Cardiac fibroblast (primary cell): ENCODE measurements at regions not wholly inside any gene's neighbourhood (a gene's known extent, or its start where the extent isn't known, plus 50 kb on each side); places are given as distances from the start of the nearest gene placed in this dataset.

ENCODE experiments used
- DNase-seq, 2 donors: peaks; one replicate each; pipeline versions ENCODE4 v3.0.0 to v3.0.0-alpha.2; 2010; ENCODE audit warnings: low read depth in 2 of 2
- H3K4me3 ChIP-seq, 2 donors: replicated peaks in 1 of 2; 1 replicate in 1 of 2; 2 replicates in 1 of 2; pipeline ENCODE4 v1.5.1; 2011; ENCODE audit warnings: low read depth in 2 of 2, low read length in 2 of 2, mild to moderate bottlenecking in 2 of 2, moderate library complexity in 1 of 2
- CTCF ChIP-seq: IDR thresholded peaks from one replicate; pipeline ENCODE4 v1.5.1; 2011; ENCODE audit warnings: low read depth, mild to moderate bottlenecking, low read length, inconsistent platforms

GRCh38 chr5:148909040-148909439, 82.6 kb downstream of the ADRB2 start:
- H3K4me3 ChIP-seq, result no peak overlapping the region
- DNase-seq, result peak; percentile 54 to 60
- TF ChIP-seq CTCF, result no peak

GRCh38 chr5:148909766-148910165, 83.4 kb downstream of the ADRB2 start:
- TF ChIP-seq CTCF, result no peak
- no peak overlapping the region for H3K4me3 ChIP-seq
- no peak for DNase-seq

GRCh38 chr5:148910216-148910615, 83.8 kb downstream of the ADRB2 start:
- H3K4me3 ChIP-seq, result no peak overlapping the region
- no peak for TF ChIP-seq CTCF
- DNase-seq, result no peak

GRCh38 chr5:148910686-148911361, 84.4 kb downstream of the ADRB2 start:
- peak; percentile 66 to 68 for DNase-seq
- no peak for TF ChIP-seq CTCF
- H3K4me3 ChIP-seq, result no peak overlapping the region

- no peak for DNase-seq
- no peak for TF ChIP-seq CTCF
- no peak overlapping the region for H3K4me3 ChIP-seq
Observed at GRCh38 chr5:148911386-148911785, 85.0 kb downstream of the ADRB2 start.

GRCh38 chr5:148912146-148912545, 85.7 kb downstream of the ADRB2 start:
- no peak overlapping the region for H3K4me3 ChIP-seq
- TF ChIP-seq CTCF, result no peak

GRCh38 chr5:148912714-148913398, 86.4 kb downstream of the ADRB2 start:
- peak; percentile 87 to 94 for DNase-seq
- no peak overlapping the region for H3K4me3 ChIP-seq
- peak; percentile 10 for TF ChIP-seq CTCF

More at GRCh38 chr5:148912146-148912545, 85.7 kb downstream of the ADRB2 start:
- DNase-seq, result no peak
